HG03175 (cell line): ENCODE measurements at regions not wholly inside any gene's neighbourhood (a gene's known extent, or its start where the extent isn't known, plus 50 kb on each side); places are given as distances from the start of the nearest gene placed in this dataset.

ENCODE experiments used
- ATAC-seq: cut with Tn5 transposase; IDR thresholded peaks from one replicate; pipeline ENCODE4 v1.9.1; 2021; ENCODE audit warnings: mild to moderate bottlenecking, moderate library complexity; ENCODE audit not compliant: unreplicated experiment

DNA sequence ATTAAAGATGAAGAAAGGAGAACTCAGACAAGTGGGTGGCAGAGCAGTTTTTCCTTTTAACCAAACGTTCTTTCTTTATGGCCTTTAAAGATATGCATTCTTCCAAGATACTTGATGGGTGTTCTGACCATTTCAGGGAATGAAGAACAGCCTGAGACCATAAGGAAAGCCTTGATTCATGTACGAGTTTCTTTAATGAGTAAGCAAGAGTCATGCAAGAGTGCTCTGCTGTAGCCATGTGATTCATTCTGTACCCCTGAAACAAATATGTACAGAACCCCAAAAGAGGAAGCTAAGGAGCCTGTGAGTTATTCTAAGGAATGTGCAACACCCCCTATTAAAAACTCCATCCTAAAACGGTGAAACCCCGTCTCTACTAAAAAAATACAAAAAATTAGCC, 372.8 kb downstream of the MTX2 start:
- ATAC-seq, result peak; percentile 57

GRCh38 chr2:176643646-176644045, 374.4 kb downstream of the MTX2 start:
- no peak for ATAC-seq

DNA sequence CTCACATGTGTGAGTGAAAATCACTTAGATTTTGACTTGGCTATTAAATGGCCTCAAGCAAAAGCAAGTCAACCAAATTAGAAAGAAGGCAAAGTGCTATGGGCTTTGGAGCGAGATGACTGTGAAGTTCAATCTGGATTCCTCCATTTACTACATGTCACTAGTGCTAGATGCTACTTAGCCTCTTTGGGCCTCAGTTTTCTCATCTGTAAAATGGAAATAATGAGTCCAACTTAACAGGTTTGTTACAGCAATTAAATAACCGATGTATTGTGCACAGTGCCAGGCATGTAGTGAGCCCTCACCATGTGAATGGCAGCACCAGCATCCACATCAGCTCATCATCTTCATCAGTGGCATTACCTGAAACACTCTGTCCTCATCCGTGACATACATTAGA, 376.3 kb downstream of the MTX2 start:
- no peak for ATAC-seq

- ATAC-seq, result no peak
Measured at GRCh38 chr2:176646033-176646615, 376.9 kb downstream of the MTX2 start.

DNA sequence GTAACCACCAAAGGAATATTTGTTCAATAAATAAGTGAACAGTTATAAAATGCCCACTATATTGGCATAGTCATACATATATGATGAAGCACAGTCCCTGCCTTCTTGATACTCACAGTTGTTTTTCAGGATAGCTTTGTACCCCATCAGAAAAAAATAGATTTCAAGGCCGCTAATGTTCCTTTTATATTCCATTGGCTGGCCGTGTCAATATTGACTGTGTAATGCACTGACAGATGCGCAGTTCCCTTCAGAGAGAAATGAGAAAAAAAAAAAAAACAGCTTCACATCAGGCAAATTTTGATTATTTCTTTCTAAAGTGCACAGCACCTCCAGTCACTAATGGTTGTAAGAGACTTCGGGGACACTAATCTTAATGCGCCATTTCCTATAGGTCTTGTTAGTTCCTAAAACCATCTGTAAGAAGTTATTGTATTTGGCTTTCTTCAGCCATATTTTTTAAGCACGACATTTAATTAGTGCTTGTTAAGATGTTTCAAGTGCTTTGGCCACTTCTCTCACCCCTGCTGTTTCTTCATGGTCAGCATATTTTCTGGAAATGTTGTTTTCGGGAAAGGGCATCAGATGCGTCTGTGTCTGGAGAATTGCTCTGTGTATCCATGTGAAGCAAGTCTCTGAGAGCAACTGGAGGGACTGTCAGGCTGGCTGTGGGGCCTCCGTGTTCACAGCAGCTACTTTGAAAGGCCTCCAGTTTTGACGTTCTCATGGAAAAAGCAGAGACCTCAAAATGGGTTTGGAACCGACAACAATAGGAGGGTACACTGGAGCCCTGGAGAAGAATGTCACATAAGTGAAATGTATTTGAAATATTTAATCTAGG, 378.3 kb downstream of the MTX2 start:
- no peak for ATAC-seq

DNA sequence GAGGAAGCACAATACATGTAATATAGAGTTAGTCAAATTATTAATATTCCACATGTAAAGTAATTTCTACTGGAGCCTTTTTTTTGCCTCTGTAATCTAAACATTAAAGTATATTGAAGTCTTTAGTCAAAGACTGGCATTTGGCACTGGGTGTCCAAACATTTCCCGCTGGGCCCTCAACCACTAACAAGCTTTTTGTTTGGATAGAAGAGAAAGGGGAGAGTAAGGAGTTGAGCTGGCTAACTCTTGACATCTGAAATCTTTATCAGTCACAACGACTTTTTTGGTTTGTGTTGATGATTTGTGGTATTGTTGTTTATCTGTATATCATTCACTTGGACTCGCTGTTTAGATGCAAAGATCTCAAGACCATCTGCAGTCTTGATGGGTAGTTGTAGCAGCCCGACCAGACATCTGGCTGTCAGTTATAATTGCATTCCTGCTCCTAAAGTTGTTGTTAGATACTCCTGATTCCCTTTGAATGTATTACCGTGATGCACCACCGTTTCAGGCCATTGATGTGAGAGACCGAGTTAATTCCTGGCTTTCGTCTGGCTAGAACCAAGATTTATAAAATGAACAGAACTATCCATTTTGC, 379.6 kb downstream of the MTX2 start:
- no peak for ATAC-seq

DNA sequence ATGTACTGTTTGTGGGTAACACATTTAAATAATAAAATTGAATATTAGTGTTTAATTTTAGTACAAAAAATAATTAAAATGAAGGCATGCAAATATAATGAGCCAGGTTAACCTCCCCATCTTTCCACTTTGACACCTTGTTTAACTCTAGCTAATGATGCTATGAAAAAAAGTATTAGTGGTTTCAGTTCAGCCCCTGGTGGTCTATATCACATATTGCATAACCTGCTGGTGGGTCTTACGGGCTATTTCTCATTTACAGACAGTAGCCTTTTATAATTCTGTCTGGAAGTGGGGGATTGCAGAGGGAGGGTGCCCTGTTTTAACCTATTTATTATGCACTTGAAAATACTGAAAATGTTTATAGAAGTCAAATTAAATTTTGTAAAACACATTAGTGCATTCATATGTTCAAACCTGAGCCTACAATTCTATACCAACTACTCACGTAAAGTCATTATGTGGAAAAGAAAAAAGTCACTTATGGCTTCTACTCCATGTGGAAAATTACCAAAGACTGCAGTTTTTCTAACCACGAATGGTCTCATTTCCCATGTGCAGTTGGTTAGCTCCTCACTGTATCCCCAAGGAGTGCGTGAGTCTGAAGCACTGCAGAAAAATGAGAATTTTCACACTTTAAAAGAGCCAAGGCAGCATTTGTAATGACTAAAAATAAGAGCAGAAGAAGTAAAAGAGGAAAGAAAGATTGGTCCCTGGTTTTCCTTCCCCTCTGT, 381.0 kb downstream of the MTX2 start:
- ATAC-seq, result no peak

DNA sequence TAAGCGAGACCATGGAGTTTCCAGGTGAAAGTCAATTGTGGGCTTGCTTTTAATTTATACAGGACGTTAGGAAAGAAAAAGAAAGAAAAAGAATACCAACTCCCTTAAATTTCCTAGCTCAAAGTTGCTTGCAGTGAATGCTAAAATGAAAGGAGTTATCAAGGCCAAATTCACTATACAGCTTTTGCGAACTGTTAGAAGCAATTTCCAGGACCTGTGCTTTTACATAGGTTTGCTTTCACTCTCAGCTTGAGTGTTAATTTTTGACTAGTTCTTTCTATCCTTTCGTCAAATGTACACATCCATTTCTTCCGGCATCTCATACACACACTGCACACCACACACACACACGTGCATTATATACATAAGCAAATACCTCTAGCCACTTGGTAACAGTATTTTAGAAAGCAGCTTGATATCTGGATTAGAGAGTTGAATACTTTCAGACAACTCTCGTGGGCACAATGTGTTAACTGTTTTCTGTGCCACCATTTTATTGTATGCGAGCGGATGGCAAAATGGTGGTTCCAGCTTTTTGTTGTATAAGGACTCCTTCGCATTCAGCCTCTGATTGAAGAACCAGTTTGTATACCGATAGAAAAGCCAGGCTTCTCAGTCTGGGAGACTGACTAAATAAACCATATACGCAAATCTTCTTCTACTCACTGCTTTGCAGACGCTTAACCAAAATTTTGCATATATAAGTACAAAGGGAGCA, 381.8 kb downstream of the MTX2 start:
- ATAC-seq, result no peak

DNA sequence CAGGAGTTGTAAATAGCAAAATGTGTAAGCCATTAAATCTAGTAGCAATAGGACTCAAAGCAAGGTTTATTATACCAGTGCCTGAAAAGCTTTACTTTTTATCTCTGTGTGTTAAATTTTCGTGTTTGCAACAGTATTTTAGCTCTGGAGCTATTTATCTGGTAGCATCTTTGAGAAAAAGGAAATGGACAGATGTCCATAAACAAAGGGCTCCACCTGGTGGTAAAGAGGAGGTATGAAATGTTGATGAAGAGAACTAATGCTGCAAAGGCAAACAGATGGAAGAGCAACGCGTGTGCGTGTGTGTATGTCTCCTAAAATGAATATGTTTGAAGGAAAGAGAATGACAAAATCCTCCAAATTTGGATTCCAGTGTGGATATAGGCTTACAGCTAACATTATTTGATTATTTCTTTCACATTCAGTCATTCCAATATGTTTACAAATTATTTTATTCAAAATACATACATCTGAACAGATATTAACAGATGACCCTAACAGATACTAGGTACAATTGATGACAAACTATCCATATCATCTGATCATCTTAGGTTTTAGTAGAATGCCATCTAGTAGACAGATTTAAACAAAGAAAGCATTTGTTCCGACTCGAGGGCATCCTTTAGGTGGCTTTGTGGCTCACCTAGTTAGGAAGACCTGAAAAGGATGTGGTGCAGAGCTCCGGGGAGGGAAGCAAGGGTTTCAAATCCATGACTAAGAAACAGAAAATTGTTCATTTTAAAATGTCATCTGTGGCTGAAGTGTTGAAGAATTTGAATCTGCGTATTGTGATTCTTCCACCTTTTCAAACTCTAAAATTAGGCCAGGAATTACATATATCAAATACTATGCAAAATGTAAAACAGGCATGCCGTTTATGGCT, 383.3 kb downstream of the MTX2 start:
- peak; percentile 70 for ATAC-seq

DNA sequence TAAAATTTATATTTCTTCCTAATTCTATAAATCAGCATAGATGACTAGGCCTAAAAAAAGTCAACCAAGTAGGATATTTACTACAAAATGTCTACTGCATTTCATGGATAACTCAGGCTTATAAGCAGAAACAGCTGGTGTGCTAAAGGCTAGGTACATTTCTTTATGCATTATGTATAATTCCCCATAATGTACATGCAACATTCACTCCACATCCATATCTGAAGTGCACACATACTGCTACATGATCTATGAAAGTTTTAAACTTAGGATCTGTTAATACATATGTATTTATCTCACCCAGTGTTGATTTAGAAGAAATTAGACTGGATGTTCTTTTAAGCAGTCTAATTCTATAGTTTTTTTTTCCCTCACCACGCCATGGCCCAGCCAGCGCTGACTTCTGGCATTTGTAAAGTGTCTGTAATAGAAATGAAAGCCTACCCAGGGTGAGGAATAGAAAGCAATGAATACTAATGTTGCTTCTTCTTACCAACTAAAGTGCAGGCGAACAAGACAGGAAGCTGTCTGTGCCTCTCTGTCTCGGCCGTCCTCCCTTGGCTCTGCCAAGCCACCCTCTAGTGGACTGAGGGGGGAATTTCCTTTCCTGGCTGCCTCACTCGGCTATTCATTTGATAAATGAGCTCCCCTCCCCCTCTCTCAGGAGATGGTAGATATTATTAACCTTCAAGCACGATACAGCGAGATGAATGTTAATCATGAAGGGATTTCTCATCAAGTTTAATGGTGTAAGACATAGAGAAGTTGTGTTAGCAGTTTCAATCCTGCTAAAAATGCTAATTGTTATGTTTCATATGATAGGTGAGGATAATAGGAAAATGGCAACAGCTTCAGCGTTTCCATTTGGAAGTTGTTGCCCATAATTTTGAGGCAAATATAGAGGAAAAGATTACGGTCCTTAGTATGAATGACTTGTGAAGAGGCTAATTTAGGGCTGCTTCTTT, 384.5 kb downstream of the MTX2 start:
- peak; percentile 92 for ATAC-seq

DNA sequence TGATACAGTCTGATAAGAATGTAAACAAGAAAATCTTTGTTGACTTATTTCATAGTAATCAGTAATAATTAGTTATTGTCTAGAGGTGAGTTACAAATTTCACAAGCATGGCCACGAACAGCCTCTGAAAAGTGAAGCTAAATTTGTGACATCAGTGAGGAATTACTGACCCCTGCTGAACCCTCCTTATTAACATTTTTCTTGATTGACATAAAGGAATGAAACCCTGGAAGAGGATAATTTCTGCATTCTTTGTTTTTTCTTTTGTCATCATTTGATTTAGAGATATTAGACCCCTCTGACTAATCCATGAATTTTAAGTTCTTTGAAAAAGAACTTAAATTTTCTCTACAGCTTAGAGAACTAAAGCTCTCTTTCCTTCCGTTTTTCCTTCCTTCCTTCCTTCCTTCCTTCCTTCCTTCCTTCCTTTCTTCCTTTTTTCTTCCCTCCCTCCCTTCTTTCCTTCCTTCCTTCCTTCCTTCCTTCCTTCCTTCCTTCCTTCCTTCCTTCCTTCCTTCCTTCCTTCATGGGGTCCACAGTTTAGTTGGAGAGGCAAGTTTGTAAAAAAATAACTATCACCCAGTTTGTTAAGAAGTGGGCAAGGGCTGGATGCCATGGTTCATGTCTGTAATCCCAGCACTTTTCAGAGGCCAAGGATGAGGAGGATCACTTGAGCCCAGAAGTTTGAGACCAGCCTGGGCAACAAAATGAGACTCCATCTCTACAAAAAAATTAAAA, 387.0 kb downstream of the MTX2 start:
- ATAC-seq, result no peak

- no peak for ATAC-seq
Measured at GRCh38 chr2:176656776-176657140, 387.5 kb downstream of the MTX2 start.

DNA sequence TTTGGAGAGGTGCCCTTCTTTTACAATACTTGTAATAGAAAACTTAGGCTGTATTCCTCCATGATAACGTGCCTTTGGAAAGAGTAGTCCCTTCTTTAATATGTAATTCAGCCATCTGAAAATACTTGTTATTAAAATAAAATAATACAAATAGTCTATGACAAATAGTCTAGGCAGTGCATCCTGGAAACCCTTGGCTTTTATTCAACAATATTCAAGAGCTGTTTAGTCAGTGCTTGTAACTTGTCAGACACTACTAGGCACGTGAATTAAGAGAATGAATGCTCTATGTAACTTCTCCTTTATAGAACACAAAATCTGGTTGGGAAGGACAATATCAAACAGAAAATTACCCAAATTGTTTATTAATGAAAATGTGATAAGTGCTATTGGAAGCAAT, 388.2 kb downstream of the MTX2 start:
- no peak for ATAC-seq

- ATAC-seq, result no peak
Measured at GRCh38 chr2:176658708-176659107, 389.5 kb downstream of the MTX2 start.

- no peak for ATAC-seq
Measured at GRCh38 chr2:176662753-176663152, 393.5 kb downstream of the MTX2 start.

- ATAC-seq, result no peak
Measured at GRCh38 chr2:176664478-176664877, 395.2 kb downstream of the MTX2 start.

DNA sequence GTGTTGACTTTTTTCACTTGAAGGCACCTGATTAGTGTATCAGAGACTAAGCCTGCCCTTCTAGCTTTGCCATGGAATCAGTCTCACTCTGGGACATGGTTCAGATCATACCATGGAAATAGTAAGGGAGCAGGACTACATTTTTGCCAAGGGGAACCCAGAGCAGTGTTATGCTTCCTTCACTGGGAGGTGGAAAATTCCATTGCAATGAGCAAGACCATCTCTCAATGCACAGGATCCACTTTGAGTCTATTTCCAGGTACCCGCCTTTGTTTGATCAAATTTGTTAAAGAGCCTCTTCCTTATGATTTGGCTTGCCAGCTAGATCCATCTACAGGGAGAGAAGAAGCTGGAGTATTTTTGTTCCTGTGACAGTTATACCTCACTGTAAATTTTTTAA, 395.8 kb downstream of the MTX2 start:
- no peak for ATAC-seq

DNA sequence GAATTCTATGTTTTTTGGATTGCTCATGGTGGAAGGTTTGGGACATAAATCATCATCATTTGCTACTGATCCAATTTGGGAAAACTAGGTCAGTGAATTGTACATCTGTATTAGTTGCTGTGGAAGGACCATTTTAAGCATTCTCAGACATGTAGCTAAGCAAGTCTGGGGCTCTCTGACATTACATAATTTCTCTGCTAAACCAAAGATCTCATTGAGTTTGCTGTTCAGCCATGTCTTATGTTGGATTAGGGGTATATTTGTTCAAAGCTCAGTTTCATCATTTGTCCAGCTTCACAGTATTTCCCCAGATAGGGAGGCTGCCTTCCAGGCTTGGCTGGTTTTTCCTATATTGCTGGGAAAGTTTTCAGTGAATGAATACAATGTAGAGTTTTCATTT, 399.7 kb downstream of the MTX2 start:
- no peak for ATAC-seq
